ENCODE measurements at regions not wholly inside any gene's neighbourhood (a gene's known extent, or its start where the extent isn't known, plus 50 kb on each side); places are given as distances from the start of the nearest gene placed in this dataset.
"Not testable (repeated sequence)": the region's sequence is repeated elsewhere in the genome, so short reads cannot be mapped to it uniquely, and the experiment has no call there.

DNA sequence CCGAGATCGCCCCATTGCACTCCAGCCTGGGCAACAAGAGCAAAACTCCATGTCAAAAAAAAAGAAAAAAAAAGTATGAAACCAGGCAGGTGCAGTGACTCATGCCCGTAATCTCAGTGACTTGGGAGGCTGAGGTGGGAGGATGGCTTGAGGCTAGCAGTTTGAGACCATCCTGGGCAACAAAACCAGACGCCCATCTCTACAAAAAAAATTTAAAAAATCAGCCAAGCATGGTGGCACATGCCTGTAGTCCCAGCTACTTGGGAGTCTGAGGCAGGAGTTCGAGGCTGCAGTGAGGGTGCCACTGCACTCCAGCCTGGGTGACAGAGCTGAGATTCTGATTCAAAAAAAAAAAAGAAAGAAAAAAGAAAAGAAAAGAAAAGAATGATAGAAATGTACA, 277.8 kb downstream of the MYCN start:
- POLR2A ChIA-PET = no interaction called here
- intact Hi-C loops (cut with micrococcal nuclease) = no loop called here

DNA sequence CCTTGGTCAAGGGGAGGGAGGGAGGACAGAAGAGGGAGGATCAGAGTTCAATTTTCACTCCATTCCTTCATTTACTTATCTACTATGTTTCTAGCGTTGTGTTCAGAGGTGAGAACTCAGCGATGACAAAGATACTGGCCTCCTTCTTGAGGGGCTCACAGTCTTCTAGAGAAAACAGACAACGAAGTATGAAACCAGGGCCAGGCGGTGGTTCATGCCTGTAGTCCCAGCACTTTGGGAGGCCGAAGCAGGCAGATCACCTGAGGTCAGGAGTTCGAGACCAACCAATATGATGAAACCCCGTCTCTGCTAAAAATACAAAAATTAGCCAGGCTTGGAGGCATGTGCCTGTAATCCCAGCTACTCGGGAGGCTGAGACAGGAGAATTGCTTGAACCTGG, 277.4 kb downstream of the MYCN start:
- DNase-seq; H3K9ac ChIP-seq (ENCODE audit: low read length); H3K4me3 ChIP-seq (ENCODE audit: control extremely low read depth in 1 of 5, extremely low read depth in 1 of 5, insufficient read depth in 1 of 5, low read depth in 2 of 5, low read length in 4 of 5); H4K20me1 ChIP-seq (ENCODE audit: control insufficient read depth, insufficient read depth, low read length, poor library complexity, severe bottlenecking); H3K36me3 ChIP-seq (replicated peaks in 1 of 2; ENCODE audit: control extremely low read depth in 1 of 2, control insufficient read depth in 1 of 2, extremely low read depth in 1 of 2, insufficient read depth in 2 of 2, low read length in 1 of 2); intact Hi-C loops (cut with micrococcal nuclease); H3K27me3 Mint-ChIP-seq; H3K4me3 Mint-ChIP-seq; H3K4me2 ChIP-seq (replicated peaks; ENCODE audit: low read depth, low read length, poor library complexity, severe bottlenecking); ATAC-seq (ENCODE audit: low read depth); CTCF ChIA-PET; H3K27ac Mint-ChIP-seq; POLR2A ChIA-PET; H3K9me3 ChIP-seq (ENCODE audit: control extremely low read depth in 1 of 3, control insufficient read depth in 2 of 3, insufficient read depth in 1 of 3, low read length in 2 of 3); H3K4me1 Mint-ChIP-seq; H3K27ac ChIP-seq (ENCODE audit: low read length in 2 of 2); H3K4me1 ChIP-seq (ENCODE audit: control insufficient read depth in 2 of 2, insufficient read depth in 2 of 2, low read length in 2 of 2); H2AFZ ChIP-seq (ENCODE audit: insufficient read depth, low read depth, low read length, poor library complexity, severe bottlenecking); H3K27me3 ChIP-seq (replicated peaks in 1 of 4; ENCODE audit: control extremely low read depth in 1 of 4, control insufficient read depth in 3 of 4, insufficient read depth in 4 of 4, low read length in 3 of 4); H3K9me3 Mint-ChIP-seq (ENCODE audit: insufficient read depth); H3K79me2 ChIP-seq (ENCODE audit: control insufficient read depth, insufficient read depth, low read length): not testable (repeated sequence)
- WGBS (ENCODE audit: insufficient coverage) = 97% methylated on average over 8 of the region's 8 CpGs

More for the DNA sequence above, 277.8 kb downstream of the MYCN start:
- H3K9me3 Mint-ChIP-seq (ENCODE audit: insufficient read depth) = no peaks in the 10 kb centered on the region
- no peaks in the 10 kb centered on the region for H3K27me3 Mint-ChIP-seq
- H3K27ac Mint-ChIP-seq = no peak overlapping the region
- no peaks in the 10 kb centered on the region for H4K20me1 ChIP-seq (ENCODE audit: control insufficient read depth, insufficient read depth, low read length, poor library complexity, severe bottlenecking)
- TF ChIP-seq, protein P1, sequence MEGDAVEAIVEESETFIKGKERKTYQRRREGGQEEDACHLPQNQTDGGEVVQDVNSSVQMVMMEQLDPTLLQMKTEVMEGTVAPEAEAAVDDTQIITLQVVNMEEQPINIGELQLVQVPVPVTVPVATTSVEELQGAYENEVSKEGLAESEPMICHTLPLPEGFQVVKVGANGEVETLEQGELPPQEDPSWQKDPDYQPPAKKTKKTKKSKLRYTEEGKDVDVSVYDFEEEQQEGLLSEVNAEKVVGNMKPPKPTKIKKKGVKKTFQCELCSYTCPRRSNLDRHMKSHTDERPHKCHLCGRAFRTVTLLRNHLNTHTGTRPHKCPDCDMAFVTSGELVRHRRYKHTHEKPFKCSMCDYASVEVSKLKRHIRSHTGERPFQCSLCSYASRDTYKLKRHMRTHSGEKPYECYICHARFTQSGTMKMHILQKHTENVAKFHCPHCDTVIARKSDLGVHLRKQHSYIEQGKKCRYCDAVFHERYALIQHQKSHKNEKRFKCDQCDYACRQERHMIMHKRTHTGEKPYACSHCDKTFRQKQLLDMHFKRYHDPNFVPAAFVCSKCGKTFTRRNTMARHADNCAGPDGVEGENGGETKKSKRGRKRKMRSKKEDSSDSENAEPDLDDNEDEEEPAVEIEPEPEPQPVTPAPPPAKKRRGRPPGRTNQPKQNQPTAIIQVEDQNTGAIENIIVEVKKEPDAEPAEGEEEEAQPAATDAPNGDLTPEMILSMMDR (IDR thresholded peaks at IDR 0.05) = no peak
- no peak for TF ChIP-seq EZH2 (IDR thresholded peaks at IDR 0.05; ENCODE audit: borderline replicate concordance, insufficient read depth, low read depth, low read length, poor library complexity, severe bottlenecking)
- 67% methylated on average over 3 of the region's 5 CpGs for WGBS (ENCODE audit: insufficient coverage)
- no peaks in the 10 kb centered on the region for H3K79me2 ChIP-seq (ENCODE audit: control insufficient read depth, insufficient read depth, low read length)
- H3K4me1 ChIP-seq (ENCODE audit: control insufficient read depth in 2 of 2, insufficient read depth in 2 of 2, low read length in 2 of 2) = no peaks in the 10 kb centered on the region
- H3K9ac ChIP-seq (ENCODE audit: low read length) = no peak overlapping the region
- no peak for ATAC-seq (ENCODE audit: low read depth)
- H3K4me1 Mint-ChIP-seq = no peaks in the 10 kb centered on the region
- no peak overlapping the region for H2AFZ ChIP-seq (ENCODE audit: insufficient read depth, low read depth, low read length, poor library complexity, severe bottlenecking)
- no peak for DNase-seq
- CTCF ChIA-PET = no interaction called here
- H3K27me3 ChIP-seq (replicated peaks in 1 of 4; ENCODE audit: control extremely low read depth in 1 of 4, control insufficient read depth in 3 of 4, insufficient read depth in 4 of 4, low read length in 3 of 4) = no peaks in the 10 kb centered on the region
- H3K9me3 ChIP-seq (ENCODE audit: control extremely low read depth in 1 of 3, control insufficient read depth in 2 of 3, insufficient read depth in 1 of 3, low read length in 2 of 3) = peaks cover 0 to 6% (median 0%) of the 10 kb centered on the region in 3 donors
- no peaks in the 10 kb centered on the region for H3K36me3 ChIP-seq (replicated peaks in 1 of 2; ENCODE audit: control extremely low read depth in 1 of 2, control insufficient read depth in 1 of 2, extremely low read depth in 1 of 2, insufficient read depth in 2 of 2, low read length in 1 of 2)
- no peak overlapping the region for H3K4me3 ChIP-seq (ENCODE audit: control extremely low read depth in 1 of 5, extremely low read depth in 1 of 5, insufficient read depth in 1 of 5, low read depth in 2 of 5, low read length in 4 of 5)
- no peak overlapping the region for H3K27ac ChIP-seq (ENCODE audit: low read length in 2 of 2)
- no peak overlapping the region for H3K4me2 ChIP-seq (replicated peaks; ENCODE audit: low read depth, low read length, poor library complexity, severe bottlenecking)
- no peak overlapping the region for H3K4me3 Mint-ChIP-seq

Measured in B cell (primary cell).